H9 (cell line): ENCODE measurements at regions not wholly inside any gene's neighbourhood (a gene's known extent, or its start where the extent isn't known, plus 50 kb on each side); places are given as distances from the start of the nearest gene placed in this dataset.
A peak's percentile ranks its signal among the peaks of the same experiment; 100 is the strongest.

Experiments
- DNase-seq: peaks from one replicate; pipeline ENCODE4 v3.0.0-alpha.2; 2017
- H2AFZ ChIP-seq: one replicate; pipeline ENCODE4 v1.6.1; 2013; ENCODE audit warnings: mild to moderate bottlenecking, low read length, control low read depth, moderate library complexity
- H2AK5ac ChIP-seq: 2 replicates; pipeline ENCODE4 v1.6.1; 2013; ENCODE audit warnings: low read length, control low read depth, mixed read lengths; ENCODE audit not compliant: insufficient read length
- H2BK120ac ChIP-seq: one replicate; pipeline ENCODE4 v1.6.1; 2013; ENCODE audit warnings: low read depth, mild to moderate bottlenecking, low read length, control low read depth, inconsistent platforms; ENCODE audit not compliant: poor library complexity, severe bottlenecking
- H2BK12ac ChIP-seq: 2 replicates; pipeline ENCODE4 v1.6.1; 2013; ENCODE audit warnings: low read length, control low read depth, mixed read lengths, low read depth; ENCODE audit not compliant: insufficient read length
- H2BK15ac ChIP-seq: 2 replicates; pipeline ENCODE4 v1.6.1; 2013; ENCODE audit warnings: low read depth, low read length, control low read depth
- H2BK20ac ChIP-seq: one replicate; pipeline ENCODE4 v1.6.1; 2013; ENCODE audit warnings: low read depth, mild to moderate bottlenecking, low read length, control low read depth, inconsistent platforms; ENCODE audit not compliant: poor library complexity, severe bottlenecking
- H2BK5ac ChIP-seq: 2 replicates; pipeline ENCODE4 v1.6.1; 2013; ENCODE audit warnings: low read length, control low read depth, mixed read lengths; ENCODE audit not compliant: insufficient read length
- H3K14ac ChIP-seq: 2 replicates; pipeline ENCODE4 v1.6.1; 2013; ENCODE audit warnings: low read length, control low read depth; ENCODE audit not compliant: insufficient read depth
- H3K18ac ChIP-seq: 2 replicates; pipeline ENCODE4 v1.6.1; 2013; ENCODE audit warnings: low read depth, mild to moderate bottlenecking, mixed read lengths, low read length, control low read depth; ENCODE audit not compliant: insufficient read length
- H3K23ac ChIP-seq: 2 replicates; pipeline ENCODE4 v1.6.1; 2013; ENCODE audit warnings: low read length, control low read depth, mixed read lengths, low read depth; ENCODE audit not compliant: insufficient read length
- H3K23me2 ChIP-seq: 2 replicates; pipeline ENCODE4 v1.6.1; 2013; ENCODE audit warnings: low read depth, mild to moderate bottlenecking, mixed read lengths, low read length, control low read depth; ENCODE audit not compliant: insufficient read length, poor library complexity, severe bottlenecking
- H3K27ac ChIP-seq: 2 replicates; pipeline ENCODE4 v1.5.1; 2013; ENCODE audit warnings: low read length, control low read depth, mixed read lengths, low read depth; ENCODE audit not compliant: insufficient read length
- H3K27me3 ChIP-seq: 2 replicates; pipeline ENCODE4 v1.6.1; 2013; ENCODE audit warnings: low read length, control low read depth, inconsistent platforms; ENCODE audit not compliant: insufficient read depth
- H3K4ac ChIP-seq: 2 replicates; pipeline ENCODE4 v1.6.1; 2013; ENCODE audit warnings: low read depth, mild to moderate bottlenecking, control low read depth, inconsistent platforms, low read length, moderate library complexity
- H3K4me1 ChIP-seq: 2 replicates; pipeline ENCODE4 v1.6.1; 2013; ENCODE audit warnings: low read length, control low read depth, inconsistent platforms; ENCODE audit not compliant: insufficient read depth
- H3K4me2 ChIP-seq: 2 replicates; pipeline ENCODE4 v1.6.1; 2013; ENCODE audit warnings: low read length, control low read depth, mixed read lengths; ENCODE audit not compliant: insufficient read length, insufficient read depth
- H3K56ac ChIP-seq: 2 replicates; pipeline ENCODE4 v1.6.1; 2013; ENCODE audit warnings: low read depth, mild to moderate bottlenecking, mixed read lengths, low read length, control low read depth; ENCODE audit not compliant: insufficient read length
- H3K79me1 ChIP-seq: 2 replicates; pipeline ENCODE4 v1.6.1; 2013; ENCODE audit warnings: low read depth, mild to moderate bottlenecking, moderate library complexity, low read length, control low read depth, inconsistent platforms; ENCODE audit not compliant: insufficient read depth, poor library complexity, severe bottlenecking
- H3K79me2 ChIP-seq: 2 replicates; pipeline ENCODE4 v1.6.1; 2013; ENCODE audit warnings: low read length, control low read depth, inconsistent platforms; ENCODE audit not compliant: insufficient read depth
- H3K9ac ChIP-seq: 2 replicates; pipeline ENCODE4 v1.6.1; 2013; ENCODE audit warnings: low read length, control low read depth, mixed read lengths; ENCODE audit not compliant: insufficient read length; ENCODE audit errors: extremely low read depth
- H3K9me3 ChIP-seq: one replicate; pipeline ENCODE4 v1.6.1; 2013; ENCODE audit warnings: low read depth, low read length, inconsistent platforms; ENCODE audit not compliant: control insufficient read depth
- H3T11ph ChIP-seq: one replicate; pipeline ENCODE4 v1.6.1; 2013; ENCODE audit warnings: mild to moderate bottlenecking, low read length, control low read depth, inconsistent platforms
- H4K20me1 ChIP-seq: one replicate; pipeline ENCODE4 v1.6.1; 2013; ENCODE audit not compliant: control insufficient read depth, insufficient read length, insufficient read depth
- H4K5ac ChIP-seq: 2 replicates; pipeline ENCODE4 v1.6.1; 2013; ENCODE audit warnings: low read depth, mild to moderate bottlenecking, mixed read lengths, low read length, control low read depth; ENCODE audit not compliant: insufficient read length
- H4K8ac ChIP-seq: replicated peaks from 2 replicates; pipeline ENCODE4 v1.6.1; 2013; ENCODE audit warnings: low read length, control low read depth, mixed read lengths, low read depth; ENCODE audit not compliant: insufficient read length
- H4K91ac ChIP-seq: 2 replicates; pipeline ENCODE4 v1.6.1; 2013; ENCODE audit warnings: low read depth, mild to moderate bottlenecking, moderate library complexity, mixed read lengths, low read length, control low read depth; ENCODE audit not compliant: insufficient read length
- H3K27ac Mint-ChIP-seq, 3 experiments: 2 replicates in 2 of 3; 3 replicates in 1 of 3; pipeline ENCODE4 v1.8.0; 2020 to 2021; ENCODE audit warnings: mixed read lengths in 3 of 3, mild to moderate bottlenecking in 1 of 3, moderate library complexity in 1 of 3
- H3K27me3 Mint-ChIP-seq: 2 replicates; pipeline ENCODE4 v1.8.0; 2021; ENCODE audit warnings: low read depth, mild to moderate bottlenecking, moderate library complexity, mixed read lengths
- H3K36me3 Mint-ChIP-seq, 3 experiments: 2 replicates in 2 of 3; 3 replicates in 1 of 3; pipeline ENCODE4 v1.8.0; 2020 to 2021; ENCODE audit warnings: low read depth in 3 of 3, mixed read lengths in 3 of 3; ENCODE audit not compliant: insufficient read depth in 1 of 3
- H3K4me1 Mint-ChIP-seq, 2 experiments: 2 replicates each; pipeline ENCODE4 v1.8.0; 2020; ENCODE audit warnings: mixed read lengths in 2 of 2
- H3K4me3 Mint-ChIP-seq, 2 experiments: 2 replicates in 1 of 2; 3 replicates in 1 of 2; pipeline ENCODE4 v1.8.0; 2020 to 2021; ENCODE audit warnings: mild to moderate bottlenecking in 2 of 2, mixed read lengths in 2 of 2, moderate library complexity in 1 of 2
- H3K9me3 Mint-ChIP-seq, 2 experiments: 2 replicates in 1 of 2; 3 replicates in 1 of 2; pipeline ENCODE4 v1.8.0; 2020; ENCODE audit warnings: mild to moderate bottlenecking in 2 of 2, mixed read lengths in 2 of 2, moderate library complexity in 1 of 2
- CTCF ChIP-seq: fragments of 200-600 bp; sonication (generic); conservative IDR thresholded peaks from 3 replicates; pipeline ENCODE4 v1.8.0; 2021; ENCODE audit warnings: antibody characterized with exemption, mild to moderate bottlenecking
- WGBS: extraction: QIAGEN DNeasy Blood & Tissue Kit; methylation state at CpG from one replicate; pipeline ENCODE4 v1.1.7; 2013; ENCODE audit warnings: missing lambda C conversion rate, low lambda C conversion rate, mixed read lengths; ENCODE audit not compliant: insufficient read length; ENCODE audit errors: extremely low coverage; 5-methylcytosine and 5-hydroxymethylcytosine counted together

DNA sequence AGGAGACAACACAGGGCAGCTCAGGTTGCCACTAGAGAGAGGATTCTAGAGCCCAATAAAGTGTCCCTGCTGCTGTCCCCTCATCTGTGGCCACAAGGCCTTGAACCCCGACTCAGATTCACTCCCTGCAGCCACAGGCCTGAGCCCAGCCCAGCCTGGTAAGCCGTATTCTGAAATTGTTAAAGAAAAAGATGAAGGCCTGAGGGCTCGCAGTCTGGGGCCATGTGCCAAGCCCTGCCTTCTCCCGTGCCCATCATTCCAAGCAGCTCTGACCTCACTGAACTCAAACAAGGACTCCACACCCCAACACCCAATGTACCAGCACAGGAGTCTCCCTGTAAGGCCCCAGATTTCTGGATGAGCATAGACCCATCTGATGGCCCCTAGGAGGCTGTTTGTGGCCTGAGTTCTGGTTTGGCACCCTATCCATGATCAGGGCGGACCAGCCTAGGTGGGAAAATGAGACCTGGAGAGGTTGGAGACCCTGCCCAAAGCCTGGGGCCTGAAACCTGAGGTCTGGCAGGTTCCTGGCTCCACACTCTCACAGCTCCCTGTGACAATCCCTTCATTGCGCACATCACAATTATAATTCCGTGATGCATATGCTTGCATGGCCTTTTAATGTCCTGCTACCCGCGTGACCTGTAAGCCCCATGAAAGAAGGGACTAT, 62.0 kb upstream of the TOP1 start:
- DNase-seq = peak; percentile 11
- no CpG with 5 or more reads among the region's 9 CpGs for WGBS

More for the DNA sequence above, 62.0 kb upstream of the TOP1 start:
- H3K4me1 ChIP-seq = no peaks in the 10 kb centered on the region; the same call in 1 of the 2 replicates
- no peak overlapping the region for H3K4ac ChIP-seq
- TF ChIP-seq CTCF = no peak
- no peak overlapping the region for H3K9ac ChIP-seq
- H3K56ac ChIP-seq = no peak overlapping the region
- no peaks in the 10 kb centered on the region for H3K23me2 ChIP-seq
- H3K14ac ChIP-seq = no peak overlapping the region
- no peaks in the 10 kb centered on the region for H3K79me2 ChIP-seq
- no peak overlapping the region for H3K4me2 ChIP-seq
- no peak overlapping the region for H2AFZ ChIP-seq
- H3K23ac ChIP-seq = no peak overlapping the region
- no peak overlapping the region for H3K18ac ChIP-seq
- H4K8ac ChIP-seq = no peak overlapping the region
- no peak overlapping the region for H4K5ac ChIP-seq
- no peaks in the 10 kb centered on the region for H3K79me1 ChIP-seq
- Mint-ChIP-seq H3K4me3 (no peak overlapping the region), H3K9me3 (no peaks in the 10 kb centered on the region), H3K36me3 (no peaks in the 10 kb centered on the region), H3K4me1 (peaks cover 19 to 24% of the 10 kb centered on the region in 2 experiments), H3K27ac (no peak overlapping the region), H3K27me3 (peaks cover 9% of the 10 kb centered on the region)
- H4K91ac ChIP-seq = no peak overlapping the region
- H2BK5ac ChIP-seq = no peak overlapping the region
- no peak overlapping the region for H3K27ac ChIP-seq
- peaks cover 4% of the 10 kb centered on the region for H4K20me1 ChIP-seq
- no peak overlapping the region for H3T11ph ChIP-seq
- no peak overlapping the region for H2BK20ac ChIP-seq
- no peaks in the 10 kb centered on the region for H3K9me3 ChIP-seq
- H2AK5ac ChIP-seq = no peak overlapping the region
- no peaks in the 10 kb centered on the region for H3K27me3 ChIP-seq
- H2BK120ac ChIP-seq = no peak overlapping the region
- H2BK15ac ChIP-seq = no peak overlapping the region
- H2BK12ac ChIP-seq = no peak overlapping the region
